ENCODE measurements at regions not wholly inside any gene's neighbourhood (a gene's known extent, or its start where the extent isn't known, plus 50 kb on each side); places are given as distances from the start of the nearest gene placed in this dataset.
"Not testable (repeated sequence)": the region's sequence is repeated elsewhere in the genome, so short reads cannot be mapped to it uniquely, and the experiment has no call there.

- no peaks in the 10 kb centered on the region for H3K4me1 ChIP-seq (ENCODE audit: control insufficient read depth in 2 of 2, insufficient read depth in 2 of 2, low read length in 2 of 2)
- WGBS, result 92% methylated on average over 3 of the region's 3 CpGs
- no peak overlapping the region for H3K27ac ChIP-seq (ENCODE audit: low read depth in 1 of 2, low read length in 1 of 2)
- no peak for DNase-seq (ENCODE audit: low read depth in 6 of 9, low spot score in 9 of 9)
- no peak overlapping the region for H3K4me3 ChIP-seq (ENCODE audit: low read length in 2 of 2)
- no peaks in the 10 kb centered on the region for H3K9me3 ChIP-seq (ENCODE audit: control insufficient read depth in 2 of 2, insufficient read depth in 1 of 2, low read length in 1 of 2)
- no peaks in the 10 kb centered on the region for H3K36me3 ChIP-seq (ENCODE audit: control insufficient read depth in 2 of 2, insufficient read depth in 2 of 2, low read length in 1 of 2)
- H3K27me3 ChIP-seq (ENCODE audit: control insufficient read depth in 2 of 2, insufficient read depth in 1 of 2, low read length in 1 of 2), result no peaks in the 10 kb centered on the region
Measured at GRCh38 chr5:130797303-130797702, 367.8 kb downstream of the HINT1 start.

GRCh38 chr5:130796902-130797301, 368.2 kb downstream of the HINT1 start:
- H3K27me3 ChIP-seq (ENCODE audit: control insufficient read depth in 2 of 2, insufficient read depth in 1 of 2, low read length in 1 of 2), result no peaks in the 10 kb centered on the region
- no peaks in the 10 kb centered on the region for H3K9me3 ChIP-seq (ENCODE audit: control insufficient read depth in 2 of 2, insufficient read depth in 1 of 2, low read length in 1 of 2)
- WGBS, result 82% methylated on average over 2 of the region's 2 CpGs
- no peak overlapping the region for H3K4me3 ChIP-seq (ENCODE audit: low read length in 2 of 2)
- H3K36me3 ChIP-seq (ENCODE audit: control insufficient read depth in 2 of 2, insufficient read depth in 2 of 2, low read length in 1 of 2), result no peaks in the 10 kb centered on the region
- no peak for DNase-seq (ENCODE audit: low read depth in 6 of 9, low spot score in 9 of 9)
- H3K4me1 ChIP-seq (ENCODE audit: control insufficient read depth in 2 of 2, insufficient read depth in 2 of 2, low read length in 2 of 2), result no peaks in the 10 kb centered on the region
- no peak overlapping the region for H3K27ac ChIP-seq (ENCODE audit: low read depth in 1 of 2, low read length in 1 of 2)

- H3K9me3 ChIP-seq (ENCODE audit: control insufficient read depth in 2 of 2, insufficient read depth in 1 of 2, low read length in 1 of 2), result no peaks in the 10 kb centered on the region
- no peaks in the 10 kb centered on the region for H3K27me3 ChIP-seq (ENCODE audit: control insufficient read depth in 2 of 2, insufficient read depth in 1 of 2, low read length in 1 of 2)
- H3K4me1 ChIP-seq (ENCODE audit: control insufficient read depth in 2 of 2, insufficient read depth in 2 of 2, low read length in 2 of 2), result no peaks in the 10 kb centered on the region
- WGBS, result 91% methylated on average over 2 of the region's 2 CpGs
- no peak overlapping the region for H3K27ac ChIP-seq (ENCODE audit: low read depth in 1 of 2, low read length in 1 of 2)
- no peak for DNase-seq (ENCODE audit: low read depth in 6 of 9, low spot score in 9 of 9)
- H3K36me3 ChIP-seq (ENCODE audit: control insufficient read depth in 2 of 2, insufficient read depth in 2 of 2, low read length in 1 of 2), result no peaks in the 10 kb centered on the region
- H3K4me3 ChIP-seq (ENCODE audit: low read length in 2 of 2), result no peak overlapping the region
Measured at GRCh38 chr5:130796032-130796431, 369.0 kb downstream of the HINT1 start.

- WGBS, result 93% methylated on average over 2 of the region's 2 CpGs
- Histone ChIP-seq H3K27me3 (ENCODE audit: control insufficient read depth in 2 of 2, insufficient read depth in 1 of 2, low read length in 1 of 2) (no peaks in the 10 kb centered on the region), H3K9me3 (ENCODE audit: control insufficient read depth in 2 of 2, insufficient read depth in 1 of 2, low read length in 1 of 2) (no peaks in the 10 kb centered on the region), H3K36me3 (ENCODE audit: control insufficient read depth in 2 of 2, insufficient read depth in 2 of 2, low read length in 1 of 2) (no peaks in the 10 kb centered on the region), H3K4me1 (ENCODE audit: control insufficient read depth in 2 of 2, insufficient read depth in 2 of 2, low read length in 2 of 2) (no peaks in the 10 kb centered on the region), H3K4me3 (ENCODE audit: low read length in 2 of 2) (no peak overlapping the region), H3K27ac (ENCODE audit: low read depth in 1 of 2, low read length in 1 of 2) (no peak overlapping the region)
- no peak for DNase-seq (ENCODE audit: low read depth in 6 of 9, low spot score in 9 of 9)
Measured at GRCh38 chr5:130795037-130795436, 370.0 kb downstream of the HINT1 start.

- Histone ChIP-seq H3K27ac (ENCODE audit: low read depth in 1 of 2, low read length in 1 of 2) (no peak overlapping the region), H3K36me3 (ENCODE audit: control insufficient read depth in 2 of 2, insufficient read depth in 2 of 2, low read length in 1 of 2) (no peaks in the 10 kb centered on the region), H3K4me1 (ENCODE audit: control insufficient read depth in 2 of 2, insufficient read depth in 2 of 2, low read length in 2 of 2) (no peaks in the 10 kb centered on the region), H3K4me3 (ENCODE audit: low read length in 2 of 2) (no peak overlapping the region), H3K9me3 (ENCODE audit: control insufficient read depth in 2 of 2, insufficient read depth in 1 of 2, low read length in 1 of 2) (no peaks in the 10 kb centered on the region), H3K27me3 (ENCODE audit: control insufficient read depth in 2 of 2, insufficient read depth in 1 of 2, low read length in 1 of 2) (no peaks in the 10 kb centered on the region)
- DNase-seq (ENCODE audit: low read depth in 6 of 9, low spot score in 9 of 9), result no peak
Measured at GRCh38 chr5:130777794-130778193, 387.3 kb downstream of the HINT1 start.

GRCh38 chr5:130773813-130774212, 391.2 kb downstream of the HINT1 start:
- H3K27ac ChIP-seq (ENCODE audit: low read depth in 1 of 2, low read length in 1 of 2), result no peak overlapping the region
- H3K4me1 ChIP-seq (ENCODE audit: control insufficient read depth in 2 of 2, insufficient read depth in 2 of 2, low read length in 2 of 2), result no peaks in the 10 kb centered on the region
- DNase-seq (ENCODE audit: low read depth in 6 of 9, low spot score in 9 of 9), result no peak
- no peaks in the 10 kb centered on the region for H3K36me3 ChIP-seq (ENCODE audit: control insufficient read depth in 2 of 2, insufficient read depth in 2 of 2, low read length in 1 of 2)
- no peak overlapping the region for H3K4me3 ChIP-seq (ENCODE audit: low read length in 2 of 2)
- H3K9me3 ChIP-seq (ENCODE audit: control insufficient read depth in 2 of 2, insufficient read depth in 1 of 2, low read length in 1 of 2), result no peaks in the 10 kb centered on the region
- WGBS, result 94% methylated on average over 3 of the region's 3 CpGs
- no peaks in the 10 kb centered on the region for H3K27me3 ChIP-seq (ENCODE audit: control insufficient read depth in 2 of 2, insufficient read depth in 1 of 2, low read length in 1 of 2)

GRCh38 chr5:130762031-130762430, 403.0 kb downstream of the HINT1 start:
- H3K27ac ChIP-seq (ENCODE audit: low read depth in 1 of 2, low read length in 1 of 2), result no peak overlapping the region
- H3K36me3 ChIP-seq (ENCODE audit: control insufficient read depth in 2 of 2, insufficient read depth in 2 of 2, low read length in 1 of 2), result no peaks in the 10 kb centered on the region
- no peaks in the 10 kb centered on the region for H3K4me1 ChIP-seq (ENCODE audit: control insufficient read depth in 2 of 2, insufficient read depth in 2 of 2, low read length in 2 of 2)
- no peaks in the 10 kb centered on the region for H3K27me3 ChIP-seq (ENCODE audit: control insufficient read depth in 2 of 2, insufficient read depth in 1 of 2, low read length in 1 of 2)
- H3K9me3 ChIP-seq (ENCODE audit: control insufficient read depth in 2 of 2, insufficient read depth in 1 of 2, low read length in 1 of 2), result no peaks in the 10 kb centered on the region
- WGBS, result 91% methylated on average over 1 of the region's 1 CpG
- DNase-seq (ENCODE audit: low read depth in 6 of 9, low spot score in 9 of 9), result no peak
- H3K4me3 ChIP-seq (ENCODE audit: low read length in 2 of 2), result no peak overlapping the region

- WGBS, result 94% methylated on average over 3 of the region's 3 CpGs
- H3K27me3 ChIP-seq (ENCODE audit: control insufficient read depth in 2 of 2, insufficient read depth in 1 of 2, low read length in 1 of 2), result no peaks in the 10 kb centered on the region
- no peaks in the 10 kb centered on the region for H3K36me3 ChIP-seq (ENCODE audit: control insufficient read depth in 2 of 2, insufficient read depth in 2 of 2, low read length in 1 of 2)
- no peaks in the 10 kb centered on the region for H3K4me1 ChIP-seq (ENCODE audit: control insufficient read depth in 2 of 2, insufficient read depth in 2 of 2, low read length in 2 of 2)
- no peak for DNase-seq (ENCODE audit: low read depth in 6 of 9, low spot score in 9 of 9)
- no peak overlapping the region for H3K27ac ChIP-seq (ENCODE audit: low read depth in 1 of 2, low read length in 1 of 2)
- no peaks in the 10 kb centered on the region for H3K9me3 ChIP-seq (ENCODE audit: control insufficient read depth in 2 of 2, insufficient read depth in 1 of 2, low read length in 1 of 2)
- no peak overlapping the region for H3K4me3 ChIP-seq (ENCODE audit: low read length in 2 of 2)
Measured at GRCh38 chr5:130759061-130759460, 406.0 kb downstream of the HINT1 start.

GRCh38 chr5:130747556-130747955, 417.5 kb downstream of the HINT1 start:
- DNase-seq (ENCODE audit: low read depth in 6 of 9, low spot score in 9 of 9), result no peak
- Histone ChIP-seq H3K27me3 (ENCODE audit: control insufficient read depth in 2 of 2, insufficient read depth in 1 of 2, low read length in 1 of 2) (no peaks in the 10 kb centered on the region), H3K27ac (ENCODE audit: low read depth in 1 of 2, low read length in 1 of 2) (no peak overlapping the region), H3K4me1 (ENCODE audit: control insufficient read depth in 2 of 2, insufficient read depth in 2 of 2, low read length in 2 of 2) (no peaks in the 10 kb centered on the region), H3K4me3 (ENCODE audit: low read length in 2 of 2) (no peak overlapping the region), H3K9me3 (ENCODE audit: control insufficient read depth in 2 of 2, insufficient read depth in 1 of 2, low read length in 1 of 2) (no peaks in the 10 kb centered on the region), H3K36me3 (ENCODE audit: control insufficient read depth in 2 of 2, insufficient read depth in 2 of 2, low read length in 1 of 2) (no peaks in the 10 kb centered on the region)
- WGBS, result 94% methylated on average over 2 of the region's 2 CpGs

- not testable (repeated sequence) for DNase-seq (ENCODE audit: low read depth in 6 of 9, low spot score in 9 of 9); H3K27ac ChIP-seq (ENCODE audit: low read depth in 1 of 2, low read length in 1 of 2); H3K4me3 ChIP-seq (ENCODE audit: low read length in 2 of 2); H3K36me3 ChIP-seq (ENCODE audit: control insufficient read depth in 2 of 2, insufficient read depth in 2 of 2, low read length in 1 of 2); H3K9me3 ChIP-seq (ENCODE audit: control insufficient read depth in 2 of 2, insufficient read depth in 1 of 2, low read length in 1 of 2); H3K27me3 ChIP-seq (ENCODE audit: control insufficient read depth in 2 of 2, insufficient read depth in 1 of 2, low read length in 1 of 2); H3K4me1 ChIP-seq (ENCODE audit: control insufficient read depth in 2 of 2, insufficient read depth in 2 of 2, low read length in 2 of 2)
Measured at GRCh38 chr5:130746641-130747040, 418.4 kb downstream of the HINT1 start.
